ENCODE measurements at regions not wholly inside any gene's neighbourhood (a gene's known extent, or its start where the extent isn't known, plus 50 kb on each side); places are given as distances from the start of the nearest gene placed in this dataset.

DNA sequence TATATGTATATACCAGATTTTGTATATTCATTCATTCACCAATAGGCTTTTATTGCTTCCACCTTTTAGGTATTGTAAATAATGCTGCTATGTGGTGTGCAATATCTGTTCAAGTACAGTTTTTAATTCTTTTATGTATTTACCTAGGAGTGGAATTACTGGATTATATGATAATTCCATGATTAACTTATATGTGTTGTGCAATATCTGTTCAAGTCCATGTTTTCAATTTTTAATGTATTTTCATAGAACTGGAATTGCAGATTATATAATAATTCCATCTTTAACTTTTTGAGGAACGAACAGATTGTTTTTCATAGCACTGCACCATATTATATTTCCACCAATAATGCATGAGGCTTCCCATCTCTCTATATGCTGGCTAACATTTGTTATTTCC is 50.6 kb upstream of the L3MBTL4 start:
- no peak overlapping the region for H3K4me3 ChIP-seq
- DNase-seq, result no peak
- no peaks in the 10 kb centered on the region for H3K27me3 ChIP-seq
- H3K4me1 ChIP-seq, result no peaks in the 10 kb centered on the region
- H3K9me3 ChIP-seq, result peaks cover 0 to 1% (median 0%) of the 10 kb centered on the region in 3 donors
- H3K27ac ChIP-seq, result no peak overlapping the region
- TF ChIP-seq, protein P1, sequence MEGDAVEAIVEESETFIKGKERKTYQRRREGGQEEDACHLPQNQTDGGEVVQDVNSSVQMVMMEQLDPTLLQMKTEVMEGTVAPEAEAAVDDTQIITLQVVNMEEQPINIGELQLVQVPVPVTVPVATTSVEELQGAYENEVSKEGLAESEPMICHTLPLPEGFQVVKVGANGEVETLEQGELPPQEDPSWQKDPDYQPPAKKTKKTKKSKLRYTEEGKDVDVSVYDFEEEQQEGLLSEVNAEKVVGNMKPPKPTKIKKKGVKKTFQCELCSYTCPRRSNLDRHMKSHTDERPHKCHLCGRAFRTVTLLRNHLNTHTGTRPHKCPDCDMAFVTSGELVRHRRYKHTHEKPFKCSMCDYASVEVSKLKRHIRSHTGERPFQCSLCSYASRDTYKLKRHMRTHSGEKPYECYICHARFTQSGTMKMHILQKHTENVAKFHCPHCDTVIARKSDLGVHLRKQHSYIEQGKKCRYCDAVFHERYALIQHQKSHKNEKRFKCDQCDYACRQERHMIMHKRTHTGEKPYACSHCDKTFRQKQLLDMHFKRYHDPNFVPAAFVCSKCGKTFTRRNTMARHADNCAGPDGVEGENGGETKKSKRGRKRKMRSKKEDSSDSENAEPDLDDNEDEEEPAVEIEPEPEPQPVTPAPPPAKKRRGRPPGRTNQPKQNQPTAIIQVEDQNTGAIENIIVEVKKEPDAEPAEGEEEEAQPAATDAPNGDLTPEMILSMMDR (IDR thresholded peaks at IDR 0.05), result no peak
- intact Hi-C loops (cut with DNase I; ENCODE audit: low total_unique reads), result no loop called here
- no peaks in the 10 kb centered on the region for H3K36me3 ChIP-seq

DNA sequence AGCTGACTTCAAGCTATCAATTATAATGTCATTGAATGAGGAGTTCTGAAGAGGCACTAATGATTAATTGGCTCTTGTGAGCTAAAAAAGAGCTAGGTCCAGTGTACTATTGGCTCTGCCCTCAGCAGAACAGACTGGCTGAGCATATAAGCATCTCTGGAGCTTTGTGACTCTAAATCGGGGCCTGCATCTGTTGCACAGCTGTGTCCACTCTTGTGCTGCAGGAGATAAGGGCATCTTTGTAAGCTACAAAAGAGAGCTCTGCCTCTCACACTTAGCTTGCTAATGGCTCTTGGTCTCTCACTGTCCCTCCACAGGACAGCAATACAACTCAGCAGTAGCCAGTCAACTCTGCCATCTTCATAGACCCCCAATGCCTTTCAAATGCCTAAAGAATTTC is 61.5 kb upstream of the L3MBTL4 start:
- TF ChIP-seq, protein P1 (IDR thresholded peaks at IDR 0.05), result no peak
- Histone ChIP-seq H3K27ac (no peak overlapping the region), H3K27me3 (no peaks in the 10 kb centered on the region), H3K4me1 (no peaks in the 10 kb centered on the region), H3K36me3 (no peaks in the 10 kb centered on the region), H3K4me3 (no peak overlapping the region), H3K9me3 (no peaks in the 10 kb centered on the region)
- intact Hi-C loops (cut with DNase I; ENCODE audit: low total_unique reads), result no loop called here
- no peak for DNase-seq

DNA sequence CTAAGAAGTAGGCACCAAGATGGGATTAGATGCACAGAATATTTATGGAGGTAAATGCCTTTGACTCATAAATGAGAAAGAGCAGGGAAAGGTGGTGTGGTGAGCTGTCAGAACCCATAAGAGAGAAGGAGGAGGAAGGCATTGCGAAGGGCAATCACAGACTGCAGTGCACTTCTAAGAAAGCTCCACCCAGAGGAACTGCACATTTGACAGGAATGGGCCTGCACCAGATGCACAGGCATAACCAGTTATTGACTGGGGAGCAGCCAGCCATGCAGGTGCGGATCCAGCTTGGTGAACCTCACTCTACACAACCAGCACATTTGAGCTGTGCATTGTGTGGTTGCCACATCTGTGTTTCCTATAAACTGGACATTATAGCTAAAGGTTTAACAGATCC is 62.2 kb upstream of the L3MBTL4 start:
- DNase-seq, result no peak
- intact Hi-C loops (cut with DNase I; ENCODE audit: low total_unique reads), result no loop called here
- H3K27me3 ChIP-seq, result no peaks in the 10 kb centered on the region

DNA sequence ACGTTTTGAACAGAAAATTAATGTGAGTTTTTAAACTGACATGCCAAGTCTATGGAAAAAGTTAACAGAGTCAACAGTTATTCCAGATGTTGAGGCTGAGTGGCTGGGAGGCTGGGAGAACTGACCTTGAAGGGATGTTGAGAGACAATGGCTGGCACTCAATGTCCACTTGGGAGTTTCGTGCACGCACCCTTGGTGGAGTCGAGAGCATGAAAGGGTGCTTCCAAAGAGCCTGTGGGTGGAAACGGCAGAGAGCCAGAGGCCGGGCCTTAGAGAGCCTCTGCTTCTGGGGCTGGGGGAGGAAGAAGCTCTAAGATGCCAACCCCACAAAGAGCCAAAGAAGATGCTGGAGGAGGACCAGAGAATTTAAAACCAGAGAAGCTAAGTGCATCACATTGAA is 63.4 kb upstream of the L3MBTL4 start:
- intact Hi-C loops (cut with DNase I; ENCODE audit: low total_unique reads), result no loop called here
- Histone ChIP-seq H3K4me1 (peaks cover 0 to 8% (median 0%) of the 10 kb centered on the region in 4 donors), H3K27ac (no peak overlapping the region), H3K9me3 (no peaks in the 10 kb centered on the region), H3K36me3 (no peaks in the 10 kb centered on the region), H3K4me3 (no peak overlapping the region), H3K27me3 (no peaks in the 10 kb centered on the region)
- TF ChIP-seq, protein P1 (IDR thresholded peaks at IDR 0.05), result no peak
- no peak for DNase-seq

More for the DNA sequence above, 62.2 kb upstream of the L3MBTL4 start:
- no peaks in the 10 kb centered on the region for H3K9me3 ChIP-seq
- TF ChIP-seq, protein P1 (IDR thresholded peaks at IDR 0.05), result no peak
- H3K4me1 ChIP-seq, result no peaks in the 10 kb centered on the region
- H3K4me3 ChIP-seq, result no peak overlapping the region
- H3K27ac ChIP-seq, result no peak overlapping the region
- no peaks in the 10 kb centered on the region for H3K36me3 ChIP-seq

DNA sequence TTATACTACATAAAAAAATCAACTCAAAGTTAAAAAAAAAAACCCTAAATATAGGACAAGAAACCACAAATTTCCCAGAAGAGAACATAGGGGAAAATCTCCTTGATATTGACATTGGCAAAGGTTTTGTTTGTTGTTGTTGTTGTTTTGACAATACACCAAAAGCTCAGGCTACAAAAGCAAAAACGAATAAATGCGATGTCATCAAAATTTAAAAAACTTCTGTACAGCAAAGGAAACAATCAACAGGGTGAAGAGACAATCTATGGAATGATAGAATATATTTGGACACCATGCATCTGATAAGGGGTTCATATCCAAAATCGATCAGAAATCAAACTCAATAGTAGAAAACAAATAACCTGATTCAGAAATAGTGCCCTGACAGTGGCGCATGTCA is 65.0 kb upstream of the L3MBTL4 start:
- no peak for DNase-seq
- Histone ChIP-seq H3K27me3 (no peaks in the 10 kb centered on the region), H3K9me3 (no peaks in the 10 kb centered on the region), H3K4me1 (peaks cover 0 to 8% (median 0%) of the 10 kb centered on the region in 4 donors), H3K27ac (no peak overlapping the region), H3K4me3 (no peak overlapping the region), H3K36me3 (no peaks in the 10 kb centered on the region)
- TF ChIP-seq, protein P1 (IDR thresholded peaks at IDR 0.05), result no peak
- intact Hi-C loops (cut with DNase I; ENCODE audit: low total_unique reads), result no loop called here

Measured in tibial artery (tissue), 4 donors.